DMS53 treated with DMSO at 0.1 percent for 48 hours (cell line): ENCODE measurements at regions not wholly inside any gene's neighbourhood (a gene's known extent, or its start where the extent isn't known, plus 50 kb on each side); places are given as distances from the start of the nearest gene placed in this dataset.
"Not testable (repeated sequence)": the region's sequence is repeated elsewhere in the genome, so short reads cannot be mapped to it uniquely, and the experiment has no call there.

Source experiments
- DNase-seq: peaks from one replicate; lab custom pipeline; 2025; ENCODE audit not compliant: unreplicated experiment; lab: John Stamatoyannopoulos, UW

DNA sequence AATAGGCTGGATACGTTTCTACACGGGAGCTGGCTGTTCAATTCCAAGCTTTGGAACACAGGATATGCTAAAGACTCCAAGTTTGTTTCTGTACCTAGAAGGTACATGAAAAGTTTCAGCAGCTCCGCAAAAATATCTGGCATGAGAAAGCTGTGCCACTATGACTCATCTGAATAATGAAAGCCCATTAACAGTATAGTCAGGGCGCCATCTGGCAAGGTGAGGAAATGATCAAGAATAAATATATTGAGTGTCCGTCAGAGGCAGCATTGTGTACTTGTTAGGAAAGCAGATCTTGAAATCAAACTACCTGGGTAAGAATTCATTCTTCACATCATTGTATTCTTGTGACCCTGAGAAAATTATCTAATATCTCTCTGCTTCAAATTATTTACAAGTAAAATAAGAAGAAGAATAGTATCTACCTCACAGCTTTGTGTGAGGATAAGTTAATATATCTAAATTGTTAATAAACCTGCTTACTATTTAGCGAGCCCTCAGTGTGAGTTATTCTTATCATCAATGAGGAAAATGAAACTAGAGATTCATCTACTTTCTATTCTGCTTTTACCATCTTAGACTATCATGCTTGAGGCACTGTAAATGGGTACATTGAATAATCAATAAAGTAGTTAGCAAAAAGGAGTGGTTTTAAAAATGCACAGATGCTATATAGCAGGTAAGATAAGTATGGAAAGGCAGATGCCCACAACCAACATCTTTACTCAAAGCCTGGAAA is 53.5 kb downstream of the FSCB start:
- DNase-seq = peak; percentile 62

GRCh38 chr14:44450232-44450631 is 56.9 kb downstream of the FSCB start:
- DNase-seq = not testable (repeated sequence)

DNA sequence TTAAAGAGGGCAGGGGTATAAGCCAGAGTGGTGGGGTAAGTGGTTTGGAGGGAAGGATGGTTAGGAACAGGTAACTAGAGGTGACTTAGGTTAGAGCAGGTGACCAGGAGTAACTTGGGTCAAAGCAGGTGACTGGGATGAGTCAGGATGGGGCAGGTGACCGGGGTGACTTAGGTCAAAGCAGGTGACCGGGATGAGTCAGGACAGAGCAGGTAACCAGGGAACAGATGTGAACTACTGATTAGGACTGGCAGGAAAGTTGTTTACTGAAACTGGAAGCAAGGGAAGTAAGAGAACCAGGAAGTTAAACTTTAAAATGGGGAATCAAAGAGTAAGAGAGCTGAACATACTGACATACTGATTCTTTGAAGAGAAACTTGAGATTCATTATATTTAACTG is 57.4 kb downstream of the FSCB start:
- DNase-seq = peak; percentile 47

- no peak for DNase-seq
These were observed 58.1 kb downstream of the FSCB start for GRCh38 chr14:44448951-44449358.

DNA sequence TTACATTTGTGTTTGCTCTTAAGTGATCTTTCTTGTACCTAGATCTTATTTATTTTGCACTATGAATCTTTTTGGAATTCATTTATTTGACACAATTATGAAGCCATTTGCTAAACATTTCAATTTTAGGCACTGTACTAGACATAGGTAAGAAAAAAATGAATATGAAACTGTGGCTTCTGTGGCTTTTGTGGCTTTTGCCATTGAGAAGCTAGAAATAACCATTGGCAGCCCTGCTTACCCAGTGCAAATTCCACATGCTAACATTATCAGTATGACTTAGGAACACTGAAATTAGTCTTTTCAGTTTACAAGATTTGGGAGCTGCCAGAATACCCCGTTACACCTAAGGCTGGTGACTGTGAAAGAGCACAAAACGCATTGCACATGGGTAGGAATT is 60.1 kb downstream of the FSCB start:
- no peak for DNase-seq

GRCh38 chr14:44444454-44444853 is 62.6 kb downstream of the FSCB start:
- DNase-seq = no peak

DNA sequence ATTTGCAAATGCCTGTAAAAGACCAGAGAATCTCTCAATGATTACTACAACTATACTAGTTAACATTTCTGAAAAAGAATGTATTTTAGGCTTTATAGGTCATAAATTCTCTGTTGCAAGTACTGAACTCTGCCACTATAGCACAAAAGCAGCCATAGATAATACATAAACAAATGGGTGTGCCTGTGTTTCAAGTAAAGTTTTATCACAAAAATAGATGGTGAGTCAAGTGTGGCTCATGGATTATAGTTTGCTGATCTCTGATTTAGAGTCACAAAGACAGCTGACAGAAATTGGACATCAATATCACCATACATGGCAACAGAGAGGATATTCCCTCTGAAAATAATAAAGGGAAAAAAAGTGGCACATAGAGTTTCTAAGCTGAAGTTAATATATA is 68.1 kb downstream of the FSCB start:
- DNase-seq = no peak

DNA sequence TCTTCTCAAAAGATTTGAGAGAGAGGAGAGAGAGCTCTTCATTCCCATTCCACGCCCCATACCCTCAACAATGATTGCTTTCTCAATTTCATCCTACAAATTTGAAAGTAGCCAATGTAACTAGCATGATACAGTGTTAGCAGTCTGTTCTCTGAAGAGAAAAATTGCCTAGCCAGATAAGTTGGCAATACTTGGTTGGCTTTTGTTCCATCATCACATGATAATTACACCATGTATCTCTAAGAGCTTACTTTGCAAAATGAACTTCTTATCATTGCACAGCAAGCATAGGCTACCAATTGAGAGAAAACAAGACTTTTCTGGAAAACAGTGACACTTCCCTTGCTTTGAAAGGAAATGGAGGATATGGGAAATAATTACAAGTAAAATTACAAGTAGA is 68.9 kb downstream of the FSCB start:
- no peak for DNase-seq

GRCh38 chr14:44436458-44436857 is 70.6 kb downstream of the FSCB start:
- no peak for DNase-seq

- DNase-seq = no peak
These were observed 78.7 kb downstream of the FSCB start for GRCh38 chr14:44428231-44428945.

DNA sequence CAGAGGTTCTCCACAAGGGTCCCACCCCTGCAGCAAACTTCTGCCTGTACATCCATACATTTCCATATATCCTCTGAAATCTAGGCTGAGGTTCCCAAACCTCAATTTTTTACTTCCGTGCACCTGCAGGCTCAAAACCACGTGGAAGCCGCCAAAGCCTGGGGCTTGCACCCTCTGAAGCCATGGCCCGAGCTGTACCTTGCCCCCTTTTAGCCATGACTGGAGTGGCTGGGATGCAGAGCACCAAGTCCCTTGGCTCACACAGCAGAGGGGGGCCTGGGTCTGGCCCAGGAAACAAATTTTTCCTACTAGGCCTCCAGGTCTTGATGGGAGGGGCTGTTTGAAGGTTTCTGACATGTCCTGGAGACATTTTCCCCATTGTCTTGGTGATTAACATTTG is 84.4 kb downstream of the FSCB start:
- DNase-seq = no peak

DNA sequence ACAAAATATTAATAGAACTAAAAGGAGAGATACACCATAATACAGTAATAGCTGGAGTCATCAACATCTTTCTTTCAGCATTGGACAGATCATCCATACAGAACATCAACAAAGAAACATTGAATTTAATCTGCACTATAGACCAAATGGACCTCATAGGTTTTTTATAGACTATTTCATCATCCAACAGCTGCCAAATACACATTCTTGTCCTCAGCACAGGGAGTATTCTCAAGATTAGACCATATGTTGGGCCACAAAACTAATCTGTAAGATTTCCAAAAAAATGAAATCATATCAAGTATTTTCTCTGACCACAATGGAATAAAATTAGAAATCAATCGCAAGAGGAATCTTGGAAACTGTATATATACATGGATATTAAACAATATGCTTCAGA is 86.9 kb downstream of the FSCB start:
- DNase-seq = no peak

DNA sequence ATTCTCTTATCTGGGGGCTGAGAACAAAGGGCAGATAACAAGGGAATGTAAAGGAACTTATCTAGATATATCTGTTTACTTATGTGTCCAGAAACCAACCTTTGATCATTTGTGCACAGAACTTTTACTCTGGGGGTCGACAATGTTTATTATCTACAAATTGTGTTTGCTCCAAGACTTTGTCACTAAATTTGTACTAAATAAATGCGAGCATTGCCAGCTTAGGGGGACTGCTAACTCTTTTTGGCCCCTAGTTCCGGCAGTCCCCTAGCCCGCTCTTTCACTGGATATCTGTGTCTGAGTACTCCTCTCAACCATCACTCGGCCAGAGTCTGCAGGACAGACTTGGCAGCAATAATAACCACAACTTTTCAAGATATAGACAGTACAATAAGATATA is 88.2 kb downstream of the FSCB start:
- no peak for DNase-seq

DNA sequence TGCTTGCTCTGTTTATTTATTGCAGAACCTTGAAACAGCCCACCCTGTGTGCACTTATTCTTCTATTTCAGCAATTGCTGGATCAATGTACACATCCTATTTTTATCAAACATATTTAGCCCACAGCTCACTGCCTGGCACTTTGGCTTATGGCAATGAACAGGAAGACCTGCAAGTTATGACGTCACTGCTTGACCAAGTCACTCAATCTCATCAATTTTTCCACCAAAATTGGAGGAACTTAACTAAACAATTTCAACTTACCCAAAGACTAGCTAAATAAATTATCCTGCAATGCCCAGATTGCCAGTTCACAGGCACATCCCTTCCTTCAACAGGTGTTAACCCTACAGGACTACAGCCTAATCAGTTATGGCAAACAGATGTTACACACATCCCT is 89.3 kb downstream of the FSCB start:
- no peak for DNase-seq

DNA sequence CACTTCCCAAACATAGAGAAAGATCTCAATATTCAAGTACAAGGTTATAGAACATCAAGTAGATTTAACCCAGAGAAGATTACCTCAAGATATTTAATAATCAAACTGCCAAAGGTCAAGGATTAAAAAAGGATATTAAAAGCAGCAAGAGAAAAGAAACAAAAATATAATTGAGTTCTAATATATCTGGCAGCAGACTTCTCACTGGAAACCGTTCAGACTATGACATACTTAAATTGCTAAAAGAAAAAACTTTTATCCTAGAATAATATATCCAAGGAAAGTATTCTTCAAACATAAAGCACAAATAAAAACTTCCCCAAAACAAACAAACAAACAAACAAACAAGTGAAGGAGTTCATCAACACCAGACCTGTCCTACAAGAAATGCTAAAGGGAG is 92.4 kb downstream of the FSCB start:
- DNase-seq = no peak

DNA sequence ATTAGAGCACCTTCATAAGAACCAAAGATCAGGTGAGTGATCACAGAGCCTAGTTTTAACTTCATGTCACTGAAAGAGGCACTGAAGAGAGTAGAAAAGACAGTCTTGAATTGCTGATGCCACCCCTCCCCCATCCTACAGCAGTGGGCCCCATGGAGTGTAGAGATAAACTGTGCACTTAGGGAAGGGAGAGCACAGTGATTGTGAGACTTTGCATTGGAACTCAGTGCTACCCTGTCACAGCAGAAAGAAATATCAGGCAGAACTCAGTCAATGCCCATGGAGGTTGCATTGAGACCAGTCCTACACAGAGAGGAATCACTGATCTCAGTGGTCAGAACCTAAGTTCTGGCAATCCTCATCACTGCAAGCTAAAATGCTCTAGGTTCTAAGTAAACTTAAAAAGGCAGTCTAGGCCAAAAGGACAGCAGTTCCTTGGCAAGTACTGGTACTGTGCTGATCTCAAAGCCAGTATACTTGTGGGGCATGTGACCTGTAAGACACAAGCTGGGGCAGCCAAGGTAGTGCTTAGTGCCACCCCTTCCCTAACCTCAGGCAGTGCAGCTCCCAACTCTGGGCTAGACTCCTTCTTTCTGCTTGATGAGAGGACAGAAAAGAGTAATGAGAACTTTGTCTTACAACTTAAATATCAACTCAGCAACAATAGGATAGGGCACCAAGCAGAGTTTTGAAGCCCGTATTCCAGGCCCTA is 94.1 kb downstream of the FSCB start:
- DNase-seq = no peak

DNA sequence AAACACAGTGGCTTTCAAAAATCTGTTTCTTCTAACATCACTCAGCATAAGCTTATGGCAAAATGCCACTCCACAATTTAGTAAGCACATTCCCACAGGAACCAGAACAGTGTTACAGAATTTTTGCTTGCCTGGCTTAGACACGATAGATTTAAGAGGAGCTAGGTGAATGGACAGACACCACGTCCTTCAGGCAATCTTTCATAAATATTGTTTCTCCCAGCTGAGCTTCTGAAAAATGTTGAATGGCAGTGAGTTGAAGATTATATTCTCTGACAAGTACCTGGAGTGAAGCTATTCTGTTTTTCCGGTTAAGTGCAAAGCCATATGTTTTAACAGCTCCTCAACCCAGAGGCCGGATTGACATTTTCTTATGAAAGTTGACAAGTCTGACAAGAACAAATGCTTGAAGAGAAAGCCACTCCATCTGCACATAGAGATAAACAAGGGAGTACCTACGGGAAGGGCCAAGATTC is 102.0 kb downstream of the FSCB start:
- no peak for DNase-seq

GRCh38 chr14:44404599-44404998 is 102.5 kb downstream of the FSCB start:
- DNase-seq = no peak

- DNase-seq = no peak
These were observed 103.0 kb downstream of the FSCB start for GRCh38 chr14:44404036-44404435.

DNA sequence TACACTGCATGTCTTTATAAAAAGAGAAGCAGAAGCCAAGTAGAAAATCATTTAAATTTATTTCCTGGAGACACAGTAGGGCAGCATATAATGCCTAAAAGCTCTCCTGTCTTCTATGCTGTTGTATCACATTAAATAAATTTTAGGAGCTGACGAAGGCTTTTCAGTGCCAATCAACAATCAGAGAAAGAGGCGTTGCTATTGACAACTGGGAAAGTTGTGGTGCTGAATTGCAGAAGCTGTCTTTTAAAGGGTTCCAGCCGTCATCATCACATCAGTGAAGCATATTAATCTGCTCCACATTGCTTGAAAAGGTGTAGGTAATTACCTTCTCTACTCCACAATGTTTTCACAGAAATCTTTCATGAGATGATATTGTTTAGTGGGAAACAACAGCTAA is 103.9 kb downstream of the FSCB start:
- no peak for DNase-seq

DNA sequence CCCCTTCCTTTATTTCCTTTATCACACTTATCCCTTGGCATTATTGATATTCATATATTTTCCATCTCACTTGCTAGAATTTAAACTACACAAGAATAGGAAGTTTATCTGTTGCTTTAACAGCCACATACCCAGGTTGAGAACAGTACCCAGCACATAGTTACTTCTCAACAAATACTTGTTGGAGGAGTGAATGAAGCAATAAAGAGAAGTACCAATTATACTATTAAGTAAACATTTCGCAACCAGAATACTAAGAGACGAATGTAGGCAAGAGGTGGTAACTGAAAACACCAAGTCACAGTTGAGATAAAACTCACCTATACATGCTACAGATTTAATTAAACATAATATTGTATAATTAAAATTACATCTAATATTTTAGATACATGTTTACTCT is 110.9 kb downstream of the FSCB start:
- no peak for DNase-seq

DNA sequence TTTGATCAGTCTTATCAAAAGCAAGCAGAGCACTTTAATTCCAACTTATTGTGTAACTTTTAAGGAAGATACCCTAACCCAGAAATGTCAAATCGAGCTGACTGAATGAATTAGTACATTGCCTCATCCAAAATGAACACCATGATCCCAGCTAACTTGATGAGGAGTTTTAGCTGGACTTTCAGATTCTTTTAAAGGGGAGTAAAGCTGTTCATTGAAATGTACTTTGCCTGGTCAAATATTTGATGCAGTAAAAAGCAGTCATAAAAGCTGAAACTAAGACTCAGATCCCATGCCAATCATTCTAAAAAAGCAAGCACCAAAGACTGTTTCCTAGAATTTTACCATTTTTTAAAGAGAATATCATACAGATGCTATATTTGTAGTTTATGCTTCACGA is 114.1 kb downstream of the FSCB start:
- no peak for DNase-seq
